ENCODE measurements at regions not wholly inside any gene's neighbourhood (a gene's known extent, or its start where the extent isn't known, plus 50 kb on each side); places are given as distances from the start of the nearest gene placed in this dataset.
"Not testable (repeated sequence)": the region's sequence is repeated elsewhere in the genome, so short reads cannot be mapped to it uniquely, and the experiment has no call there.

- H4K20me1 ChIP-seq (ENCODE audit: low read length) = no peaks in the 10 kb centered on the region
- POLR2A ChIA-PET (ENCODE audit: unreplicated experiment) = no interaction called here
- no peaks in the 10 kb centered on the region for H3K9me2 ChIP-seq (replicated peaks; ENCODE audit: low read length)
- H3K4me3 ChIP-seq (ENCODE audit: low read length) = no peak overlapping the region
- no peaks in the 10 kb centered on the region for H3F3A ChIP-seq (ENCODE audit: low read length, unreplicated experiment)
- no peak overlapping the region for H3K4me2 ChIP-seq (ENCODE audit: low read length)
- no peak overlapping the region for H2AFZ ChIP-seq (ENCODE audit: low read length)
- intact Hi-C loops (cut with micrococcal nuclease) = no loop called here
- no peak for TF ChIP-seq EZH2 (IDR thresholded peaks at IDR 0.05; ENCODE audit: low read length, unreplicated experiment)
- no peak for TF ChIP-seq EZH2phosphoT487 (IDR thresholded peaks at IDR 0.05; ENCODE audit: borderline replicate concordance, low read length)
- TF ChIP-seq CTCF (conservative IDR thresholded peaks at IDR 0.05; ENCODE audit: low read depth, low read length) = no peak
- no TSS peak for BruUV-seq (replicated peaks)
- no peaks in the 10 kb centered on the region for H3K4me1 ChIP-seq (ENCODE audit: insufficient read depth, low read length)
- no peak for ATAC-seq
- CTCF ChIA-PET = no interaction called here
- H3K36me3 ChIP-seq (ENCODE audit: low read depth, low read length) = no peaks in the 10 kb centered on the region
- no peaks in the 10 kb centered on the region for H3K79me2 ChIP-seq (ENCODE audit: low read length)
- no peak overlapping the region for H3K27ac ChIP-seq (ENCODE audit: low read length)
- H3K9me3 ChIP-seq (ENCODE audit: low read length) = no peaks in the 10 kb centered on the region
- no peak for DNase-seq
- no peak overlapping the region for H3K9ac ChIP-seq (ENCODE audit: low read length)
- no peaks in the 10 kb centered on the region for H3K27me3 ChIP-seq (ENCODE audit: low read length)
Observed at GRCh38 chr6:53424300-53424699, 75.5 kb upstream of the ELOVL5 start.

GRCh38 chr6:53423560-53423959 is 74.8 kb upstream of the ELOVL5 start:
- H3K9ac ChIP-seq (ENCODE audit: low read length); H3K4me1 ChIP-seq (ENCODE audit: insufficient read depth, low read length); H3K79me2 ChIP-seq (ENCODE audit: low read length); H3K4me2 ChIP-seq (ENCODE audit: low read length); H3K9me2 ChIP-seq (replicated peaks; ENCODE audit: low read length); POLR2A ChIA-PET (ENCODE audit: unreplicated experiment); H3K4me3 ChIP-seq (ENCODE audit: low read length); CTCF ChIA-PET; intact Hi-C loops (cut with micrococcal nuclease); H3K9me3 ChIP-seq (ENCODE audit: low read length); BruUV-seq (replicated peaks); H3K36me3 ChIP-seq (ENCODE audit: low read depth, low read length); ATAC-seq; H3K27ac ChIP-seq (ENCODE audit: low read length); H4K20me1 ChIP-seq (ENCODE audit: low read length); H2AFZ ChIP-seq (ENCODE audit: low read length); H3K27me3 ChIP-seq (ENCODE audit: low read length); DNase-seq; H3F3A ChIP-seq (ENCODE audit: low read length, unreplicated experiment): not testable (repeated sequence)

GRCh38 chr6:53419026-53419425 is 70.3 kb upstream of the ELOVL5 start:
- ChIA-PET POLR2A (ENCODE audit: unreplicated experiment) (no interaction called here), CTCF (no interaction called here)
- H3K27ac ChIP-seq (ENCODE audit: low read length) = no peak overlapping the region
- no peaks in the 10 kb centered on the region for H3F3A ChIP-seq (ENCODE audit: low read length, unreplicated experiment)
- H3K36me3 ChIP-seq (ENCODE audit: low read depth, low read length) = no peaks in the 10 kb centered on the region
- no peaks in the 10 kb centered on the region for H4K20me1 ChIP-seq (ENCODE audit: low read length)
- DNase-seq (no peak), ATAC-seq (no peak)
- H3K9me2 ChIP-seq (replicated peaks; ENCODE audit: low read length) = no peaks in the 10 kb centered on the region
- no peaks in the 10 kb centered on the region for H3K27me3 ChIP-seq (ENCODE audit: low read length)
- no peak overlapping the region for H3K4me2 ChIP-seq (ENCODE audit: low read length)
- TF ChIP-seq CTCF (conservative IDR thresholded peaks at IDR 0.05; ENCODE audit: low read depth, low read length) = no peak
- no peak for TF ChIP-seq EZH2 (IDR thresholded peaks at IDR 0.05; ENCODE audit: low read length, unreplicated experiment)
- no peak for TF ChIP-seq EZH2phosphoT487 (IDR thresholded peaks at IDR 0.05; ENCODE audit: borderline replicate concordance, low read length)
- no peaks in the 10 kb centered on the region for H3K4me1 ChIP-seq (ENCODE audit: insufficient read depth, low read length)
- no peaks in the 10 kb centered on the region for H3K9me3 ChIP-seq (ENCODE audit: low read length)
- BruUV-seq (replicated peaks) = no TSS peak
- no peak overlapping the region for H3K9ac ChIP-seq (ENCODE audit: low read length)
- H2AFZ ChIP-seq (ENCODE audit: low read length) = no peak overlapping the region
- intact Hi-C loops (cut with micrococcal nuclease) = no loop called here
- no peaks in the 10 kb centered on the region for H3K79me2 ChIP-seq (ENCODE audit: low read length)
- no peak overlapping the region for H3K4me3 ChIP-seq (ENCODE audit: low read length)

All from PC-3 (cell line).